Mononuclear cell (primary cell): ENCODE measurements at regions not wholly inside any gene's neighbourhood (a gene's known extent, or its start where the extent isn't known, plus 50 kb on each side); places are given as distances from the start of the nearest gene placed in this dataset.

Experiments used
- H3K27me3 ChIP-seq: 2 replicates; pipeline ENCODE4 v1.6.0; 2011; ENCODE audit warnings: low read length, control low read depth; ENCODE audit not compliant: insufficient read depth
- H3K4me1 ChIP-seq: 2 replicates; pipeline ENCODE4 v1.5.1; 2011; ENCODE audit warnings: mild to moderate bottlenecking, low read length, control low read depth; ENCODE audit not compliant: insufficient read depth
- H3K4me3 ChIP-seq: 2 replicates; pipeline ENCODE4 v1.5.1; 2011; ENCODE audit warnings: mild to moderate bottlenecking, low read length, moderate library complexity
- H3K9me3 ChIP-seq: 2 replicates; pipeline ENCODE4 v1.5.1; 2011; ENCODE audit warnings: low read depth, mild to moderate bottlenecking, control low read depth, low read length

DNA sequence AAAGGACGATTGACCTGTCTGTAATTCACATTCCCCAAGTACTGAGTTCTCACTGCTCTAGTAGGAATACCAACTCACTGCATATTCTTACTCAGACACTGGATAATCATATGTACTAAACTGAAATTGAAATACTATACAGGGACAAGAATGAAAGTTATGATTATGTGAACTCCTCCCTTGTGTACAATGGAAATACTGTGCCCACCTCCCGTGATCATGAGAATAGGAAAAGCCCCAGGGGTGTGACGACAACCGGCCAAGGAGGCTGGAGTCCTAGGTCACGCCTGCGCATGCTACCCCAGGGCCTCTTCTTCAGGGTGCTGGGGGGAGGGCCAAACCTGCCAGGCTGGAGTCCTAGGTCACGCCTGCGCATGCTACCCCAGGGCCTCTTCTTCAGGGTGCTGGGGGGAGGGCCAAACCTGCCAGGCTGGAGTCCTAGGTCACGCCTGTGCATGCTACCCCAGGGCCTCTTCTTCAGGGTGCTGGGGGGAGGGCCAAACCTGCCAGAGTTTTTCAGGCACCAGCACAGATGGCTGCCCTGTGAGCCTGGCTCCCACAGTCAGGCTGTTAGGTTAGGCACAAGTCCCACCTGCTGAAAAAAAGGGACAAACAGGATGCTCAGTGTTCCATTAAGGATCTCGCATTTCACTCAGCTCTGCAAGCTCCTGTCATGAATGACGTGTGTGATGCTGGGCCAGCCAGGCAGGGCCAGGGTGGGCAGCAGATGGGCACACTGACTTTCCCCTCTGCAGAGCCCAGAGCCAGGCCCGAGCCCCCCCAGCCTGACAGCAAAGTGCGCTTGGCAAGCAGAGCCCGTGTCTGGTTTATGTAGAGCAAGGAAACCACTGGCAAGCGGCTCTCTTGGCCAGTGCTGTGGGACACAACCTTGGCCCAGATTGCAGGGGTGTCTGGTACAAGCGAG, 107.7 kb downstream of the FOXF2 start:
- no peaks in the 10 kb centered on the region for H3K9me3 ChIP-seq
- no peaks in the 10 kb centered on the region for H3K27me3 ChIP-seq
- H3K4me3 ChIP-seq: no peak overlapping the region
- H3K4me1 ChIP-seq: no peaks in the 10 kb centered on the region

DNA sequence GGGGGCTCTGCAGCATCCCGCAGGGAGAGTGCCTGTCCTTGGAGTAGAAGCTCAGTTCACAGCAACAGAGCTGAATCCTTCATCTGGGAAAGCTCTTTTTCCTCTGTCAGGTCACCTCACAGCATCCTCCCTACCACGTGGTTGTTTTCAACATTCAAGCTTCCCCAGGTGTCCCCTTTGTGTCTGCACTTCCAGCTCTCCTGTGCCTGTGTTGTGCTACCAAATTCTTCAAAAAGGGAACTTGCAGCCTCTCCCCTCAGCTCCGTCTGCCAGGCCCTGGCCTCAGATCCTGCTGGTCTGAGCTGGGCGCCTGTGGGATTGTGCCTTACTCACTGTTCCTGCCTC, 108.4 kb downstream of the FOXF2 start:
- Histone ChIP-seq H3K4me3 (no peak overlapping the region), H3K9me3 (no peaks in the 10 kb centered on the region), H3K4me1 (no peaks in the 10 kb centered on the region), H3K27me3 (no peaks in the 10 kb centered on the region)

DNA sequence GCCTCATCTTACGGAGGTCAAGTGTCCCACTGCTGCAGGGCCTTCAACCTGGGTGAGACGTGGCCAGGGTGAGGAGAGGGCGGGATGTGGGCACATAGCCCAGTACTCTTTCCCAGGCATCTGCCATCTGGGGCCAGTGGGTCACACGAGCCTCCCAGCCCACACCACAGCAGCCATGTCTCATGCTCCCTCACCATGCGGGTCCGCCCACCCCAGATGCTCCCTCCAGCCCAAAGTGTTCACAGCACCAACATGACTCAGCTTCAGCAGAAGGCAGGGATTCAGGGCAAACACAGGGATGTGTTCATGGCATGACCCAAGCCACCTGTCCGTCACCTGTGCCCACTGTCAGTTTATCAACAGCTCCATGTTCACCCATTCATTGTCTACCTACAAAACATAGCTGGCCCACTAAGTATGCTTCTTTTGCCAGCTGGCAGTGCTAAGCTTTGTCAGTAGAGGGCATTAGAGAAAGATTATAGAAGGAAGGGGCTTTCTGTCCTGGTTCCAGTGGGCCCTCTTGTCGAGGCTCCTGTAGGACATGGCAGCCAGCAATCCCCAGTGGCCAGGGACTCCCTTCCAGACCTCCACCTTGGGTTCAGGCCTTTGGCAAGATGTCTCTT, 109.2 kb downstream of the FOXF2 start:
- no peaks in the 10 kb centered on the region for H3K4me1 ChIP-seq
- no peaks in the 10 kb centered on the region for H3K27me3 ChIP-seq
- H3K4me3 ChIP-seq: no peak overlapping the region
- H3K9me3 ChIP-seq: no peaks in the 10 kb centered on the region

DNA sequence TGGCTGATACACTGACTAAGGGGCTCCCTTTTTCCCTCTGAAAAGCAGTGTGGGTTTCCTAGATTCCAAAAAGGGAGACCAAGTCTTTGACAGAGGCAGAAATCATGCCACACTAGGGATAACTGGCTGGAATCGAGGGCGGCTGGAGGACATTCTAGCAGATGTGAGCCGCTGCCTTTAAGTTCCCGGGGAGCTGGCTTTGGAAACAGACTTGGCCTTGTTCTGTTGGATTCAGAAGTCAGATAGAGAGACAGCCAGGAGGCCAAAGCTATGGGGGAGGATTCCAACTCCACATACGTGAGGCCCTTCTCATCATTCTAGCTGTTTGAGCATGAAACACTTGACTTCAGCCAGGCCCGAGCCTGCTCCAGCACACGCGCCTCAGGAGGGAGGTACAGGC, 109.9 kb upstream of the FOXC1 start:
- H3K4me3 ChIP-seq: no peak overlapping the region
- H3K27me3 ChIP-seq: no peaks in the 10 kb centered on the region
- no peaks in the 10 kb centered on the region for H3K9me3 ChIP-seq
- no peaks in the 10 kb centered on the region for H3K4me1 ChIP-seq

DNA sequence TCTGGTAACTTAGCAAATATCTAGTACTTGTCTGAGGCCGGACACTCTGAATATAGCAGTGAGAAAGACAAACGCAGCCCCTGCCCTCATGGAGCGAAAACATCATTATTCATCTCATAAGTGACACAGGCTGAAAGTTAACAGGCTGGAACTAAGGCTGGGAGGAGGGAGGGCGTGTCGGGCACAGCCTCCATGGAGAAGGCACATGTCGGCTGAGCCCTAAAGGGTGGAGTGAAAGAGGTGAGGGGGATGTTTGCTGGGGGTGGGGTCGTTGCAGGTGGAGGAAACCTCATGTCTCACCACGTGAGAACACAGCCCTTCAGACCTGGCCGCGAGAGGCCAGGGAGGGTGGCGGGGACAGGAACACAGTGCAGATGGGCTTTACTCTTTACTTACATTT, 108.8 kb upstream of the FOXC1 start:
- Histone ChIP-seq H3K27me3 (no peaks in the 10 kb centered on the region), H3K4me3 (no peak overlapping the region), H3K4me1 (no peaks in the 10 kb centered on the region), H3K9me3 (no peaks in the 10 kb centered on the region)

DNA sequence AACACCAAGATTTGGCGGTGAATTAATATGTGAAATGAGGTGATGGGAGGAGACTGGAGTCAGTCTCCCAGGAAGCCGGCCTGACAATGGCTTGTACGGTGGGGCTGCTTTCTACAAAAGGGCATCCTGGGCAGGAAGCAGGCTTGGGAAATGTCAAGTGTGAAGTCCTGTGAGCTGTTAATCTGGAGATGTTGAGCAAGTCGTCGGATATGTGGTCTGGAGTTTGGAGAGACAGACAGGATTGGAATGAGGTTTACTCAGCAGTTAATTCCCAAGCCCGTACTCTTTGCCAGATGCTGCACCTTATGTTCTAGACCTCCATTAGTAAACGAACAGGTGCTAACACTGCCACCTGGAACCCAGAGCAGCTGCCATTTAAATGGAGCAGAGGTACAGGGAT, 107.7 kb upstream of the FOXC1 start:
- H3K27me3 ChIP-seq: no peaks in the 10 kb centered on the region
- no peaks in the 10 kb centered on the region for H3K9me3 ChIP-seq
- H3K4me3 ChIP-seq: no peak overlapping the region
- no peaks in the 10 kb centered on the region for H3K4me1 ChIP-seq

DNA sequence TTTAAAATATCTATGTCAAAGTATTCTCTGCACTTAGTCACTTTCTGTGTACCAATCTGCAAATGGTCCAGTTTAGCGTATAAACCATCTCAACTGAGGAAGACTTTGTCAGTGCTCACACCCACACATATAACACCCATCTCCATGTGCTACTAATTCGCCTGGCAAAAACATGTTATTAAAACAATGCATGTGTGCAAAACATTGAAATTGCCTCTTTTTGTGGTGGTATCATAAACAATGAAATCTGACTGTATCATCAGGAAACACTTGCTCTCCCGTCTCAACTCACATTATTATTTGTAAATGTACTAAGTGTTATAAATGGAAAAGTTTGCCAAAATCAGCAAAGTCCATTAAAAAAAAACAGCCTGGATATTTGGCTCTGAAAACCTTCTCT, 105.9 kb upstream of the FOXC1 start:
- no peaks in the 10 kb centered on the region for H3K4me1 ChIP-seq
- no peaks in the 10 kb centered on the region for H3K9me3 ChIP-seq
- no peak overlapping the region for H3K4me3 ChIP-seq
- H3K27me3 ChIP-seq: no peaks in the 10 kb centered on the region

DNA sequence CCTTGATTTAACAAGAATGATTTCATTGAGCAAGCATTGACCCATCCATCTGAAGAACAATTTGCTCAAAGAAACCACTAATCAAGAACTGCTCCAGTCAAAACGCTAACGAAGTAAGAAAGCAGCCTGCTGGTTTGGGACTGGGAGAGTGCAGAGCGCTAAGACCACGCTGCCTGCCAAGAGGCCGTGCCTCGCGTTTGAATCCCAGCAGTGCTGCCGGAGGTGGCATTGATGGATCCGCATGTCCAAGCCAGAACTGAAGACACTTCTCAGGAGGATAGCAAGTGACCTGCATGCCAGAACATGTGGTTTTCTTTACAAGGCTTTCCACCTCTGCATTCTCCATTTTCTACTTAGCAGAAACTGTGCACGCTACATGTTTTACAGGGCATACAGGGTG, 105.2 kb upstream of the FOXC1 start:
- Histone ChIP-seq H3K27me3 (no peaks in the 10 kb centered on the region), H3K4me3 (no peak overlapping the region), H3K9me3 (no peaks in the 10 kb centered on the region), H3K4me1 (no peaks in the 10 kb centered on the region)

DNA sequence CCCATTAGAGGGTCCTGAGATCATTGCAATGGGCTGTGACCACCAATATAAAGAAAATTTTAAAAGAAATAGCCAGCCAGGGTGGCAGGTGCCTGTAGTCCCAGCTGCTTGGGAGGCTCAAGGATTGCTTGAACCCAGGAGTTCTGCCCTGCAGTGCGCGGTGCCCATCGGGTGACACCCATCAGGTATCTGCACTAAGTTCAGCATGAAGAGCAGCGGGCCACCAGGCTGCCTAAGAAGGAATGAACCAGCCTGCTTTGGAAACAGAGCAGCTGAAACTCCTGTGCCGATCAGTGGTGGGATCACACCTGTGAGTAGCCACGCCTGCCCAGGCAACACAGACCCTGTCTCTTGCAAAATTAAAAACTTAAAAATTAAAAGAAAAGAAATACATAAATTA, 102.5 kb upstream of the FOXC1 start:
- no peaks in the 10 kb centered on the region for H3K27me3 ChIP-seq
- no peaks in the 10 kb centered on the region for H3K4me1 ChIP-seq
- H3K4me3 ChIP-seq: no peak overlapping the region
- no peaks in the 10 kb centered on the region for H3K9me3 ChIP-seq

DNA sequence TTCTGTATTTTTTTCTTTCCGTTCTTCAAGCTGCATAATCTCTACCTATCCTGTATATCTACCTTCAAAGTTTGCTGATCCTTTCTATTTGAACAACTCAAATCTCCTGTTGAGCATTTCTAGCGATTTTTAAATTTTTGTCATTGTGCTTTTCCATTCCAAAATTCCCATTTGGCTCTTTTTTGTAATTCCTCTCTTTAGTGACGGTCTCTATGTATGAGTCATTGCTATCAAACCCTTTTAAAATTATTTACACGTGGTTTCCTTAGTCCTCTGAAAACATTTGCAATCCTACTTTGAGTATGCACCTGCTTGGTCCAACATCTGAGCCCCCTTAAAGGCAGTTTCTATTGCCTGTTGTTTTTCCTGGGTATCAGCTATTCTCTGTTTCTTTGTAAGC, 100.5 kb upstream of the FOXC1 start:
- no peak overlapping the region for H3K4me3 ChIP-seq
- no peaks in the 10 kb centered on the region for H3K4me1 ChIP-seq
- no peaks in the 10 kb centered on the region for H3K27me3 ChIP-seq
- no peaks in the 10 kb centered on the region for H3K9me3 ChIP-seq

DNA sequence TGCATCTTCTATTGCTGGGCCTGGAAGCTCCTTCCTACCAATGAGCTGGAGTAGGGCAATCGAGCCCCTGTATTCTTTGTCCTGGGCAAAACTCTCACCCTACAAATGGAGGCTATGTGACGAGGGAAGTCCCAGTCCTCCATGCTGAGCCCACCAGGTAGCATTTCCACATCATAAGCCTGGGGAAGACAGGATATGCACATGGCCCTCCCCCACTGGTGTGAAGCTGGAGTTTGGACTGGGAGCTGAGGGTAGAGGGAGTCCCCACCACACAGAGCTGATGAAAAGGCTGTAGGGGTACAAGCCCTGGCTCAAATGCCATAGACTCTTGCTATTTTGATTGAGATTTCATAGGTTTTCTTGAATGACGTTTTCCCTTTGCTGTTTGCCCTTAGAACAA, 99.5 kb upstream of the FOXC1 start:
- Histone ChIP-seq H3K9me3 (no peaks in the 10 kb centered on the region), H3K4me1 (no peaks in the 10 kb centered on the region), H3K4me3 (no peak overlapping the region), H3K27me3 (no peaks in the 10 kb centered on the region)

DNA sequence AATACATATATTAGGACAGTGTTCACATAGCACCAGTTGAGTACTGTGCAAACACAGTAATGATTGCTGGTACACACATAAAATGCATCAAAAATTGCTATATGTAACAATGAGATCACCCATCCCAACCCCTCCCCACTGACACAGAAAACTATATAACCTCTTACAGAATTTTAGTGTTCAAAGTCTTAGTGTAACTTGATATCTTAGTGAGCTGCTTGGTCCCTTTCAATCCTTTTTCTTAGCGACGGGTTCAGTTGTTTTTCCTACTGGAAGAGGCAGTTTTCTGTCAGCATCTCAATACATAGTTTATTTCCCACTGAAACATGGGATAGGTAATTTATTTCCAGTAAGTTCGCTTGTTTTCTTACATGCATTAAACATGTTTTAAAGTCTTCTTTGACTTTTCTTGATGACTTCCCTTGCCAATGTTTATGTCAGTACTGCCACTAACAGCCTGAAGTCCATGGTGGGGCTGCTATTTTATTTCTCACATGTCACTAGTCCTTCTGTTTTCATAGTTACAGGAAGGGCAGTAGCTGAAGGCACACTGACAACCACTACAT, 96.4 kb upstream of the FOXC1 start:
- Histone ChIP-seq H3K27me3 (no peaks in the 10 kb centered on the region), H3K4me3 (no peak overlapping the region), H3K9me3 (no peaks in the 10 kb centered on the region), H3K4me1 (no peaks in the 10 kb centered on the region)

DNA sequence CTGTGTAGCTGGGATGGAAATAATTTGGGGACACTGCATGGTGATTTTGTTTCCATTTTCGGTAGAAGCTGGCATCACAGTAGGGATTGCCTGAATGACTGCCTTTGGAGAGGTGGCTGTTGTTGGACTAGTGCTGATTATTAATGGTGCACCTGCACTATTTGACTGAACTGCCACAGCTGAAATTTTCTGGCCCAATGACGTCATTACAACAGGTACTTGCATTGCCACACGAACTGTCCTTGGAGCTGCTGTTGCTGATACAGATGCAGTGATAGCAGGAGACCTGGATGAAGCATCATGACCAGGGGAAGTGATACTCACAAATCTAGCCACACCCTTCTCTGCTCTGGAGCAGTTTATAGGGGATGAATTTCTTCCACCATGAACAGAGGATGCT, 95.6 kb upstream of the FOXC1 start:
- Histone ChIP-seq H3K27me3 (no peaks in the 10 kb centered on the region), H3K4me1 (no peaks in the 10 kb centered on the region), H3K9me3 (no peaks in the 10 kb centered on the region), H3K4me3 (no peak overlapping the region)

DNA sequence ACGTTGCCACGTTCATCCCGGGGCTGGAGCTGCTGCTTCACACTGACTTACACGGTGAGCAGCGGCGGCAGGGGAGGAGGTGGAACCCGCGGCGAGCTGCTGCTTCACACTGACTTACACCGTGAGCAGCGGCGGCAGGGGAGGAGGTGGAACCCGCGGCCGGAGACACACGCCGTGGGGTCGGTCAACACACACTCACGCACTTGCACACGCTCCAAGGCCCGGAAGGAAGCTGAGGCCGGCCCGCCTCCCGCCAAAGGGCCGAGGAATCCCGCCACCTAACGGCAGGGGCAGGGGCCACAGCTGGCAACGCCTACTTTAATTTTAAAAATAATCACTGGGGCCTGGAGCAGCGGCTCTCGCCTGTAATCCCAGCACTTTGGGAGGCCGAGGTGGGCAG, 94.4 kb upstream of the FOXC1 start:
- H3K9me3 ChIP-seq: no peaks in the 10 kb centered on the region
- no peak overlapping the region for H3K4me3 ChIP-seq
- no peaks in the 10 kb centered on the region for H3K27me3 ChIP-seq
- H3K4me1 ChIP-seq: no peaks in the 10 kb centered on the region

DNA sequence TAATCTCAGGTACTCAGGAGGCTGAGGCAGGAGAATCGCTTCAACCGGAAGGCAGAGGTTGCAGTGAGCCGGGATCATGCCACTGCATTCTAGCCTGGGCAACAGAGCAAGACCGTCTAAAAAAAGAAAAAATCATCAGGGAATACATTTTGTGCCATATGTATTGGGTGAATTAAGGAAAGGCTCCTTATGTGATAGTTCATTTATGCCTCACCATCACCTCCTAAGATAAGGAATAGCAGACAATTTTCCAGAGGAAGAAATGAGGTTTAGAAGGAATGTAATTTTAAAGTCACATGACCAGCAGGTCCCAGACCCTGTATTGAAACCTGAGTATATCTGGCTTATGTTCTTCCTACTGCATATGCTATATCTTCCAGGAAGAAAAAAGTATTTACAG, 93.9 kb upstream of the FOXC1 start:
- Histone ChIP-seq H3K4me1 (no peaks in the 10 kb centered on the region), H3K4me3 (no peak overlapping the region), H3K27me3 (no peaks in the 10 kb centered on the region), H3K9me3 (no peaks in the 10 kb centered on the region)
